ENCODE measurements at regions not wholly inside any gene's neighbourhood (a gene's known extent, or its start where the extent isn't known, plus 50 kb on each side); places are given as distances from the start of the nearest gene placed in this dataset.

- no peak for TF ChIP-seq EZH2phosphoT487 (IDR thresholded peaks at IDR 0.05; ENCODE audit: low read depth)
- Histone ChIP-seq H3K9ac (ENCODE audit: low read length) (no peak overlapping the region), H2AFZ (ENCODE audit: low read depth, low read length) (no peak overlapping the region)
Observed at GRCh38 chr10:113278221-113278620, 274.6 kb upstream of the HABP2 start.

GRCh38 chr10:113278664-113279063 is 274.2 kb upstream of the HABP2 start:
- Histone ChIP-seq H3K9me3 (ENCODE audit: insufficient read depth, low read length) (no peaks in the 10 kb centered on the region), H3K79me2 (ENCODE audit: low read length) (no peaks in the 10 kb centered on the region), H3K9ac (ENCODE audit: low read length) (no peak overlapping the region), H4K20me1 (ENCODE audit: insufficient read depth, low read length) (no peaks in the 10 kb centered on the region), H3K4me3 (ENCODE audit: low read length) (no peak overlapping the region), H3K27ac (ENCODE audit: low read length) (no peak overlapping the region), H3K27me3 (ENCODE audit: low read depth, low read length) (no peaks in the 10 kb centered on the region; the same call in 1 of the 2 replicates), H2AFZ (ENCODE audit: low read depth, low read length) (no peak overlapping the region), H3K4me1 (ENCODE audit: low read length) (no peaks in the 10 kb centered on the region), H3K4me2 (ENCODE audit: low read length) (no peak overlapping the region), H3K36me3 (replicated peaks; ENCODE audit: low read depth, low read length) (no peaks in the 10 kb centered on the region)
- TF ChIP-seq CTCF (IDR thresholded peaks at IDR 0.05; ENCODE audit: low read depth, low read length) (no peak), EZH2phosphoT487 (IDR thresholded peaks at IDR 0.05; ENCODE audit: low read depth) (no peak)

More at GRCh38 chr10:113278221-113278620, 274.6 kb upstream of the HABP2 start:
- no peak overlapping the region for H3K4me3 ChIP-seq (ENCODE audit: low read length)
- no peaks in the 10 kb centered on the region; the same call in 1 of the 2 replicates for H3K27me3 ChIP-seq (ENCODE audit: low read depth, low read length)
- H3K79me2 ChIP-seq (ENCODE audit: low read length) = no peaks in the 10 kb centered on the region
- H3K9me3 ChIP-seq (ENCODE audit: insufficient read depth, low read length) = no peaks in the 10 kb centered on the region
- no peaks in the 10 kb centered on the region for H4K20me1 ChIP-seq (ENCODE audit: insufficient read depth, low read length)
- no peaks in the 10 kb centered on the region for H3K4me1 ChIP-seq (ENCODE audit: low read length)
- H3K4me2 ChIP-seq (ENCODE audit: low read length) = no peak overlapping the region
- no peaks in the 10 kb centered on the region for H3K36me3 ChIP-seq (replicated peaks; ENCODE audit: low read depth, low read length)
- H3K27ac ChIP-seq (ENCODE audit: low read length) = no peak overlapping the region

GRCh38 chr10:113279262-113279661 is 273.6 kb upstream of the HABP2 start:
- no peaks in the 10 kb centered on the region for H3K36me3 ChIP-seq (replicated peaks; ENCODE audit: low read depth, low read length)
- H3K4me1 ChIP-seq (ENCODE audit: low read length) = no peaks in the 10 kb centered on the region
- H2AFZ ChIP-seq (ENCODE audit: low read depth, low read length) = no peak overlapping the region
- H3K79me2 ChIP-seq (ENCODE audit: low read length) = no peaks in the 10 kb centered on the region
- no peak for TF ChIP-seq EZH2phosphoT487 (IDR thresholded peaks at IDR 0.05; ENCODE audit: low read depth)
- TF ChIP-seq CTCF (IDR thresholded peaks at IDR 0.05; ENCODE audit: low read depth, low read length) = no peak
- H3K27me3 ChIP-seq (ENCODE audit: low read depth, low read length) = no peaks in the 10 kb centered on the region; the same call in 1 of the 2 replicates
- H3K9ac ChIP-seq (ENCODE audit: low read length) = no peak overlapping the region
- no peak overlapping the region for H3K27ac ChIP-seq (ENCODE audit: low read length)
- H3K4me2 ChIP-seq (ENCODE audit: low read length) = no peak overlapping the region
- H3K9me3 ChIP-seq (ENCODE audit: insufficient read depth, low read length) = no peaks in the 10 kb centered on the region
- no peak overlapping the region for H3K4me3 ChIP-seq (ENCODE audit: low read length)
- no peaks in the 10 kb centered on the region for H4K20me1 ChIP-seq (ENCODE audit: insufficient read depth, low read length)

- H3K4me3 ChIP-seq (ENCODE audit: low read length) = no peak overlapping the region
- no peaks in the 10 kb centered on the region for H3K36me3 ChIP-seq (replicated peaks; ENCODE audit: low read depth, low read length)
- no peak overlapping the region for H2AFZ ChIP-seq (ENCODE audit: low read depth, low read length)
- H3K9ac ChIP-seq (ENCODE audit: low read length) = no peak overlapping the region
- H3K27me3 ChIP-seq (ENCODE audit: low read depth, low read length) = no peaks in the 10 kb centered on the region; the same call in 1 of the 2 replicates
- H3K9me3 ChIP-seq (ENCODE audit: insufficient read depth, low read length) = no peaks in the 10 kb centered on the region
- no peaks in the 10 kb centered on the region for H3K4me1 ChIP-seq (ENCODE audit: low read length)
- H3K4me2 ChIP-seq (ENCODE audit: low read length) = no peak overlapping the region
- no peaks in the 10 kb centered on the region for H3K79me2 ChIP-seq (ENCODE audit: low read length)
- H3K27ac ChIP-seq (ENCODE audit: low read length) = no peak overlapping the region
- H4K20me1 ChIP-seq (ENCODE audit: insufficient read depth, low read length) = no peaks in the 10 kb centered on the region
- TF ChIP-seq EZH2phosphoT487 (IDR thresholded peaks at IDR 0.05; ENCODE audit: low read depth) = no peak
Observed at GRCh38 chr10:113282564-113282963, 270.3 kb upstream of the HABP2 start.

- Histone ChIP-seq H3K4me2 (ENCODE audit: low read length) (no peak overlapping the region), H3K9me3 (ENCODE audit: insufficient read depth, low read length) (no peaks in the 10 kb centered on the region), H3K79me2 (ENCODE audit: low read length) (no peaks in the 10 kb centered on the region), H3K4me1 (ENCODE audit: low read length) (no peaks in the 10 kb centered on the region), H3K9ac (ENCODE audit: low read length) (no peak overlapping the region), H3K4me3 (ENCODE audit: low read length) (no peak overlapping the region), H3K27ac (ENCODE audit: low read length) (no peak overlapping the region), H3K36me3 (replicated peaks; ENCODE audit: low read depth, low read length) (no peaks in the 10 kb centered on the region), H2AFZ (ENCODE audit: low read depth, low read length) (no peak overlapping the region), H3K27me3 (ENCODE audit: low read depth, low read length) (no peaks in the 10 kb centered on the region; the same call in 1 of the 2 replicates), H4K20me1 (ENCODE audit: insufficient read depth, low read length) (no peaks in the 10 kb centered on the region)
- no peak for TF ChIP-seq CTCF (IDR thresholded peaks at IDR 0.05; ENCODE audit: low read depth, low read length)
- no peak for TF ChIP-seq EZH2phosphoT487 (IDR thresholded peaks at IDR 0.05; ENCODE audit: low read depth)
Observed at GRCh38 chr10:113283189-113283588, 269.7 kb upstream of the HABP2 start.

All from OCI-LY3 (cell line).